GM12864 (cell line): ENCODE measurements at regions not wholly inside any gene's neighbourhood (a gene's known extent, or its start where the extent isn't known, plus 50 kb on each side); places are given as distances from the start of the nearest gene placed in this dataset.

ENCODE experiments used
- DNase-seq: peaks from one replicate; pipeline ENCODE4 v3.0.0-alpha.2; 2011; ENCODE audit warnings: low read depth
- H3K4me3 ChIP-seq: 2 replicates; pipeline ENCODE4 v1.5.1; 2011; ENCODE audit warnings: mild to moderate bottlenecking, low read depth, low read length, control low read depth
- CTCF ChIP-seq: IDR thresholded peaks from 2 replicates; pipeline ENCODE4 v1.5.1; 2011; ENCODE audit warnings: low read depth, mild to moderate bottlenecking, moderate library complexity, low read length, control low read depth, inconsistent platforms; ENCODE audit errors: missing control alignments

- H3K4me3 ChIP-seq = no peak overlapping the region
- no peak for TF ChIP-seq CTCF
- DNase-seq = no peak
These were observed 693.5 kb upstream of the PTBP2 start for GRCh38 chr1:96028071-96028470.

- no peak for TF ChIP-seq CTCF
- no peak overlapping the region for H3K4me3 ChIP-seq
- no peak for DNase-seq
These were observed 691.3 kb upstream of the PTBP2 start for GRCh38 chr1:96030312-96030711.

- DNase-seq = no peak
- H3K4me3 ChIP-seq = no peak overlapping the region
- TF ChIP-seq CTCF = no peak
These were observed 687.6 kb upstream of the PTBP2 start for GRCh38 chr1:96034006-96034405.

- no peak for TF ChIP-seq CTCF
- H3K4me3 ChIP-seq = no peak overlapping the region
- no peak for DNase-seq
These were observed 684.8 kb upstream of the PTBP2 start for GRCh38 chr1:96036763-96037162.

GRCh38 chr1:96038636-96039035, 682.9 kb upstream of the PTBP2 start:
- DNase-seq = no peak
- TF ChIP-seq CTCF = no peak

GRCh38 chr1:96039910-96040309, 681.7 kb upstream of the PTBP2 start:
- no peak for DNase-seq
- no peak overlapping the region for H3K4me3 ChIP-seq
- TF ChIP-seq CTCF = no peak

More at GRCh38 chr1:96038636-96039035, 682.9 kb upstream of the PTBP2 start:
- H3K4me3 ChIP-seq = no peak overlapping the region

- DNase-seq = no peak
- no peak for TF ChIP-seq CTCF
- H3K4me3 ChIP-seq = no peak overlapping the region
These were observed 680.1 kb upstream of the PTBP2 start for GRCh38 chr1:96041470-96041869.
